Tibial artery (tissue), 4 donors: ENCODE measurements at regions not wholly inside any gene's neighbourhood (a gene's known extent, or its start where the extent isn't known, plus 50 kb on each side); places are given as distances from the start of the nearest gene placed in this dataset.

Experiments
- DNase-seq, 2 donors: peaks; one replicate each; pipeline ENCODE4 v3.0.0-alpha.2; 2019
- H3K27ac ChIP-seq, 2 donors: fragments of 200-600 bp; sonication (generic) in 1 of 2; 1 replicate in 1 of 2; 2 replicates in 1 of 2; pipeline ENCODE4 v1.5.1; 2018 to 2019; ENCODE audit warnings: mild to moderate bottlenecking in 1 of 2
- H3K27me3 ChIP-seq, 2 donors: fragments of 200-600 bp; sonication (generic) in 1 of 2; one replicate each; pipeline versions ENCODE4 v1.5.1 to v1.6.0; 2016 to 2019
- H3K36me3 ChIP-seq, 3 donors: fragments of 200-600 bp; sonication (generic) in 2 of 3; one replicate each; pipeline ENCODE4 v1.5.1; 2016 to 2019; ENCODE audit warnings: mild to moderate bottlenecking in 2 of 3
- H3K4me1 ChIP-seq, 4 donors: fragments of 200-600 bp; sonication (generic) in 2 of 4; 1 replicate in 3 of 4; 2 replicates in 1 of 4; pipeline ENCODE4 v1.5.1; 2016 to 2019
- H3K4me3 ChIP-seq, 2 donors: fragments of 200-600 bp; sonication (generic) in 1 of 2; 1 replicate in 1 of 2; 2 replicates in 1 of 2; pipeline ENCODE4 v1.5.1; 2018 to 2019; ENCODE audit warnings: mild to moderate bottlenecking in 2 of 2
- H3K9me3 ChIP-seq, 3 donors: fragments of 200-600 bp; sonication (generic) in 1 of 3; one replicate each; pipeline ENCODE4 v1.5.1; 2016 to 2019
- CTCF ChIP-seq, 2 experiments: fragments of 200-600 bp in 1 of 2; fragments of 450-650 bp in 1 of 2; IDR thresholded peaks; one replicate each; pipeline ENCODE4 v1.5.1; 2017 to 2019; ENCODE audit warnings: antibody characterized with exemption in 2 of 2, mild to moderate bottlenecking in 1 of 2, moderate library complexity in 1 of 2
- intact Hi-C: fragments of 100-400 bp; cut with DNase I; formaldehyde crosslinking; loops from one replicate; pipeline ENCODE4 v1.15.0; 2023; ENCODE audit warnings: low total_unique reads

DNA sequence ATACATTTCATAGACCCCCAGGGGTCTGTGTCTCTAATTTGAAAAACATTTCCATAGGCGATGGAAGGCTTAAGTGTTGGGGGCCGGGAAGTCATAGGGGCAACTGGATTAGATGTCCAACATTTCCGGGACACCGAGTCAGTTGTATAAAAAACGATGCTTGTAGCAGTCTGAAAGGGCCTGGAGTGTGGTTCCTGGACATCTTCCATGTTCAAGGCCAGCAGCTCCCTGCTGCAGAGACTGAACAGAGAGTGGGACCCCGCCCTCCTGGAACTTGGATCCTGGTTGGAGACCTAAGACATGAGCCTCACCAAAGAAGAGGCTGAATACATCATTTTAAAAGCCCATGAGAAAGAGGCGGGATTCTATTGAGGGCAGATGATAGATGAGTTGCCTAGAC is 82.0 kb upstream of the ZNF423 start:
- intact Hi-C loops: no loop called here
- H3K4me1 ChIP-seq: no peaks in the 10 kb centered on the region
- no peak overlapping the region for H3K27ac ChIP-seq
- no peaks in the 10 kb centered on the region for H3K9me3 ChIP-seq
- H3K4me3 ChIP-seq: no peak overlapping the region
- DNase-seq: no peak
- no peaks in the 10 kb centered on the region for H3K36me3 ChIP-seq
- no peaks in the 10 kb centered on the region for H3K27me3 ChIP-seq
- no peak for TF ChIP-seq CTCF (IDR thresholded peaks at IDR 0.05)

- DNase-seq: no peak
- Histone ChIP-seq H3K4me3 (no peak overlapping the region), H3K27me3 (no peaks in the 10 kb centered on the region), H3K36me3 (no peaks in the 10 kb centered on the region), H3K27ac (no peak overlapping the region), H3K4me1 (no peaks in the 10 kb centered on the region), H3K9me3 (no peaks in the 10 kb centered on the region)
- no peak for TF ChIP-seq CTCF (IDR thresholded peaks at IDR 0.05)
- intact Hi-C loops: no loop called here
Observed at GRCh38 chr16:49939495-49939894, 83.6 kb upstream of the ZNF423 start.

DNA sequence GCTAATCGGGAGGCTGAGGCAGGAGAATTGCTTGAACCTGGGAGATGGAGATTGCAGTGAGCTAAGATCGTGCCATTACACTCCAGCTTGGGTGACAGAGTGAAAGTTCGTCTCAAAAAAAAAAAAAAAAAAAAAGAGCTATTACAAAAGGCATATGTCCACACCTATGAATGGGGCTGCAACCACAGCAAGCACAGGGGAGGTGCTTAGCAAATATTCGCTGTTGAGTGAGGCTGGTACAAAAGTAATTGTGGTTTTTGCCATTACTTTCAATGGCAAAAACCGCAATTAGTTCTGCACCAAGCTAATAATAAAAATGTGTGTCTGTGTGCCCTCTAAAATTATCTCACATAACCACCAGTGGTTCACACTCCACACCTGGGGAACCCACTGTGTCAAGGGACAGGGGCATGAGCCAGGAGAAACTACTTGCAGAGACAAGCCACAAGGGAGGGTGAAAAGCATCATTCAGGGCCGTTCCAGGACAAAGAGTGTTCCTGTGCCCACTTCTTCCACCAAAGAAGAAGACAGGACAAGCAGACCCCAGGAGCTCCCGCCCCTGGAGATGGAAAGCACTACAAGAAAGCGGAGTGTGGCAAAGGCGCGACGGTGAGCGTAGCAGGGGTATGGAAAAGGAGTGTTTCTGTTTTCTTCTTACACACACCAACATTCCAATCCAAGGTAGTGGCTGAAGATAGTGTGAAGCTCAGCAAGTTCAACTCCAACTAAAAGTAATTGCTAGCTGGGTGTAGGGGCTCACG is 84.4 kb upstream of the CNEP1R1 start:
- Histone ChIP-seq H3K27me3 (no peaks in the 10 kb centered on the region), H3K9me3 (no peaks in the 10 kb centered on the region), H3K36me3 (no peaks in the 10 kb centered on the region), H3K4me3 (no peak overlapping the region), H3K4me1 (no peaks in the 10 kb centered on the region), H3K27ac (no peak overlapping the region)
- no peak for DNase-seq
- no peak for TF ChIP-seq CTCF (IDR thresholded peaks at IDR 0.05)
- intact Hi-C loops: no loop called here

- Histone ChIP-seq H3K36me3 (no peaks in the 10 kb centered on the region), H3K27me3 (no peaks in the 10 kb centered on the region), H3K4me3 (no peak overlapping the region), H3K27ac (no peak overlapping the region), H3K4me1 (no peaks in the 10 kb centered on the region), H3K9me3 (no peaks in the 10 kb centered on the region)
- no peak for DNase-seq
- intact Hi-C loops: no loop called here
- TF ChIP-seq CTCF (IDR thresholded peaks at IDR 0.05): no peak
Observed at GRCh38 chr16:49944221-49944620, 80.8 kb upstream of the CNEP1R1 start.

GRCh38 chr16:49947907-49948678 is 76.9 kb upstream of the CNEP1R1 start:
- H3K27me3 ChIP-seq: no peaks in the 10 kb centered on the region
- intact Hi-C loops: no loop called here
- TF ChIP-seq CTCF (IDR thresholded peaks at IDR 0.05): no peak
- DNase-seq: no peak
- no peaks in the 10 kb centered on the region for H3K4me1 ChIP-seq
- H3K4me3 ChIP-seq: no peak overlapping the region
- H3K36me3 ChIP-seq: no peaks in the 10 kb centered on the region
- no peak overlapping the region for H3K27ac ChIP-seq
- H3K9me3 ChIP-seq: no peaks in the 10 kb centered on the region
